Mesendoderm (in vitro differentiated cells): ENCODE measurements at regions not wholly inside any gene's neighbourhood (a gene's known extent, or its start where the extent isn't known, plus 50 kb on each side); places are given as distances from the start of the nearest gene placed in this dataset.

Experiments used
- DNase-seq: peaks from one replicate; pipeline ENCODE4 v3.0.0; 2013
- H2AK5ac ChIP-seq: 2 replicates; pipeline ENCODE4 v1.6.1; 2013; ENCODE audit warnings: low read length, inconsistent platforms
- H2BK120ac ChIP-seq: 2 replicates; pipeline ENCODE4 v1.6.1; 2013; ENCODE audit warnings: low read depth, mild to moderate bottlenecking, low read length, moderate library complexity, mixed read lengths
- H2BK15ac ChIP-seq: replicated peaks from 2 replicates; pipeline ENCODE4 v1.6.1; 2013; ENCODE audit warnings: low read depth, mild to moderate bottlenecking, moderate library complexity
- H2BK5ac ChIP-seq: 2 replicates; pipeline ENCODE4 v1.6.1; 2013; ENCODE audit warnings: low read length, inconsistent platforms
- H3K18ac ChIP-seq: 2 replicates; pipeline ENCODE4 v1.6.1; 2013; ENCODE audit warnings: mild to moderate bottlenecking, low read length, mixed read lengths
- H3K23ac ChIP-seq: one replicate; pipeline ENCODE4 v1.6.1; 2013; ENCODE audit warnings: low read length
- H3K27ac ChIP-seq: 2 replicates; pipeline ENCODE4 v1.5.1; 2013; ENCODE audit warnings: low read depth, mild to moderate bottlenecking, inconsistent platforms, low read length, moderate library complexity
- H3K27me3 ChIP-seq: 2 replicates; pipeline ENCODE4 v1.6.1; 2013; ENCODE audit warnings: low read length, control low read depth, mild to moderate bottlenecking, inconsistent platforms; ENCODE audit not compliant: insufficient read depth, poor library complexity
- H3K36me3 ChIP-seq: 2 replicates; pipeline ENCODE4 v1.6.1; 2013; ENCODE audit warnings: low read length, inconsistent platforms; ENCODE audit not compliant: control insufficient read depth, insufficient read depth
- H3K4ac ChIP-seq: one replicate; pipeline ENCODE4 v1.6.1; 2013; ENCODE audit warnings: low read depth, mild to moderate bottlenecking, low read length, moderate library complexity
- H3K4me1 ChIP-seq: 2 replicates; pipeline ENCODE4 v1.6.1; 2013; ENCODE audit warnings: low read depth, low read length, inconsistent platforms; ENCODE audit not compliant: control insufficient read depth
- H3K4me2 ChIP-seq: 2 replicates; pipeline ENCODE4 v1.6.1; 2013; ENCODE audit warnings: low read length
- H3K4me3 ChIP-seq: 2 replicates; pipeline ENCODE4 v1.5.1; 2013; ENCODE audit warnings: mild to moderate bottlenecking, low read length
- H3K56ac ChIP-seq: one replicate; pipeline ENCODE4 v1.6.1; 2013; ENCODE audit warnings: low read length
- H3K79me1 ChIP-seq: 2 replicates; pipeline ENCODE4 v1.6.1; 2013; ENCODE audit warnings: low read length, inconsistent platforms
- H3K79me2 ChIP-seq: 2 replicates; pipeline ENCODE4 v1.6.1; 2013; ENCODE audit warnings: mild to moderate bottlenecking, low read length; ENCODE audit not compliant: control insufficient read depth, insufficient read depth
- H3K9ac ChIP-seq: 2 replicates; pipeline ENCODE4 v1.6.1; 2013; ENCODE audit warnings: low read length, inconsistent platforms
- H4K5ac ChIP-seq: one replicate; pipeline ENCODE4 v1.6.1; 2013; ENCODE audit warnings: low read length
- H4K8ac ChIP-seq: one replicate; pipeline ENCODE4 v1.6.1; 2013; ENCODE audit warnings: low read depth, mild to moderate bottlenecking, control low read depth, low read length, moderate library complexity
- WGBS: extraction: QIAGEN DNeasy Blood & Tissue Kit; methylation state at CpG from one replicate; pipeline ENCODE4 v1.1.7; 2013; ENCODE audit warnings: low lambda C conversion rate, missing lambda C conversion rate; ENCODE audit not compliant: insufficient coverage; ENCODE audit errors: extremely low coverage; 5-methylcytosine and 5-hydroxymethylcytosine counted together

DNA sequence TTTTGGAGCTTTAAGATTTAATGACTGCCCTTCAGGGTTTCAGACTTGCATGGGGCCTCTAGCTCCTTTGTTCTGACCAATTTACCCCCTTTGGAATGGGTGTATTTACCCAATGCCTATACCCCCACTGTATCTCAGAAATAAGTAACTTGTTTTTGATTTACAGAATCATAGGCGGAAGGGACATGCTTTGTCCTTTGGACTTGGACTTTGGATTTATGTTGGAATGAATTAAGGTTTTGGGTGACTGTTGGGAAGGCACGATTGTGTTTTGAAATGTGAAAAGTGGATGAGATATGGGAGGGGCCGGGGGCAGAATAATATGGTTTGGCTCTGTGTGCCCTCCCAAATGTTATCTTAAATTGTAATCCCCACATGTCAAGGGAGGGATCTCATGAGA lies 1824.7 kb downstream of the PCDH7 start:
- H3K18ac ChIP-seq, result no peak overlapping the region
- no peak overlapping the region for H2BK15ac ChIP-seq
- no peak overlapping the region for H3K9ac ChIP-seq
- H3K56ac ChIP-seq, result no peak overlapping the region
- no peak overlapping the region for H3K23ac ChIP-seq
- H3K36me3 ChIP-seq, result no peaks in the 10 kb centered on the region
- H3K4ac ChIP-seq, result no peak overlapping the region
- H4K5ac ChIP-seq, result no peak overlapping the region
- H3K79me2 ChIP-seq, result no peaks in the 10 kb centered on the region
- H3K27me3 ChIP-seq, result no peaks in the 10 kb centered on the region
- DNase-seq, result no peak
- no CpG with 5 or more reads among the region's 3 CpGs for WGBS
- no peak overlapping the region for H3K27ac ChIP-seq
- H2AK5ac ChIP-seq, result no peak overlapping the region
- H2BK120ac ChIP-seq, result no peak overlapping the region
- no peaks in the 10 kb centered on the region for H3K79me1 ChIP-seq
- H3K4me2 ChIP-seq, result no peak overlapping the region
- H4K8ac ChIP-seq, result no peak overlapping the region
- no peaks in the 10 kb centered on the region for H3K4me1 ChIP-seq
- no peak overlapping the region for H3K4me3 ChIP-seq
- no peak overlapping the region for H2BK5ac ChIP-seq

DNA sequence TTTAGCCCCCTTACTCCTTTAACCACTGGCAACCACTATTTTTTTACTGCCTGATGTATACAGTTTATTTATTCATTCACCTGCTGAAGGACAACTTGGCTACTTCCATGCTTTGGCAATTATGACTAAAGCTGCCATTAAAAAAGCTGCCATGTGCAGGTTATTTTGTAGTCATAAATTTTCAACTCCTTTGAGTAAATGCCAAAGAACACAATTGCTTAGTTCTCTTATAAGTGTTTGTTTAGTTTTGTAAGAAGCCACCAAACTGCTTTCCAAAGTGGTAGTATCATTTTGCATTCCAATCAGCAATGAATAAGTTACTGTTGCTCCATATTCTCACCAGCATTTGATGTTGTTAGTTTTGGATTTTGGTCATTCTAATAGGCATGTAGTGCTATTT lies 1831.8 kb downstream of the PCDH7 start:
- Histone ChIP-seq H3K79me1 (no peaks in the 10 kb centered on the region), H4K5ac (no peak overlapping the region), H3K4ac (no peak overlapping the region), H2BK5ac (no peak overlapping the region), H3K4me2 (no peak overlapping the region), H3K56ac (no peak overlapping the region), H3K79me2 (no peaks in the 10 kb centered on the region), H3K27ac (no peak overlapping the region), H3K27me3 (no peaks in the 10 kb centered on the region), H3K4me1 (no peaks in the 10 kb centered on the region), H2AK5ac (no peak overlapping the region), H3K18ac (no peak overlapping the region), H4K8ac (no peak overlapping the region), H3K23ac (no peak overlapping the region), H3K9ac (no peak overlapping the region), H3K4me3 (no peak overlapping the region), H2BK120ac (no peak overlapping the region), H3K36me3 (no peaks in the 10 kb centered on the region), H2BK15ac (no peak overlapping the region)
- no peak for DNase-seq

DNA sequence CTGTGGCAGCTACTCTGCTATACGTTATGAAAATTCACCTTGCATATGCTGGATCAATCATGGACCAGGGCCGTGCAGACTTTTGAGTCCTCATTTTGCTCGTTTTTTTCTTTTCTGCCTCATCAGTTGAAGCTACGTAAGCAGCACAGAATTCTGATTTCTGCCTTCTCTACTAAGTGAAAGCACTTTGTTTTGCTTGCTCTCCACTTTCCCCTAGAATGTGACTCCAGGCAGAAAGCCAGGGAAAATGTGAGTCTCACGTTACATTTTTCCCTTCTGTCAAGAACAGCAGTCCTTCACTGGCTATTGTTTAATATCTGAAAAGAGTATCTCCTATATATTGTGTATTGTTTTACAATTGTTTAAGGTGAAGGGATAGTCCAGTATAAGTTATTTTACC lies 1840.1 kb downstream of the PCDH7 start:
- no peak for DNase-seq
- no peak overlapping the region for H2AK5ac ChIP-seq
- H4K5ac ChIP-seq, result no peak overlapping the region
- H3K79me2 ChIP-seq, result no peaks in the 10 kb centered on the region
- no peak overlapping the region for H3K4me2 ChIP-seq
- H3K9ac ChIP-seq, result no peak overlapping the region
- H2BK120ac ChIP-seq, result no peak overlapping the region
- no peak overlapping the region for H4K8ac ChIP-seq
- H2BK15ac ChIP-seq, result no peak overlapping the region
- WGBS, result no CpG with 5 or more reads among the region's 5 CpGs
- no peak overlapping the region for H3K4ac ChIP-seq
- H3K4me3 ChIP-seq, result no peak overlapping the region
- H3K27me3 ChIP-seq, result no peaks in the 10 kb centered on the region
- no peak overlapping the region for H3K27ac ChIP-seq
- H3K4me1 ChIP-seq, result no peaks in the 10 kb centered on the region
- no peak overlapping the region for H3K23ac ChIP-seq
- no peaks in the 10 kb centered on the region for H3K79me1 ChIP-seq
- H3K36me3 ChIP-seq, result no peaks in the 10 kb centered on the region
- H3K18ac ChIP-seq, result no peak overlapping the region
- no peak overlapping the region for H2BK5ac ChIP-seq
- no peak overlapping the region for H3K56ac ChIP-seq

DNA sequence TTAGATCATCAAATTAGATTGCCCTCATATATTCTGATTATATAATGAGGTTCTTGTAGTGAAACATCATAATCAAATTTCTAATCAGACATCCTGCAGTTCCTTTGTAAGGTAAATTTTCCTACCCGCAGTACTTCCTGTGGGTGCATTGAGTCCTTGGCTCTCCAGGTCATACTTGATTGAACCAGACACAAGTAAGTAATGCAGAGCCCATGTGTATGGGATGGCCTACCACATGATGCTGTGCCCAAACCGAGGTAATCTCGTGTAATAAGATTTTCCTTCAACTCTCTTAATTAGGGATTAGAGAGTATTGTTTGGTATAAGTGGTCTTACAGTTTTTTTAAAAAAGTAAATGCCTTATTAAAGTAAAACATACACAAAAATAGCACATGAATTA lies 1841.8 kb downstream of the PCDH7 start:
- H3K36me3 ChIP-seq, result no peaks in the 10 kb centered on the region
- no peak overlapping the region for H2BK120ac ChIP-seq
- no peak overlapping the region for H3K23ac ChIP-seq
- no peak overlapping the region for H3K4me2 ChIP-seq
- H3K27me3 ChIP-seq, result no peaks in the 10 kb centered on the region
- DNase-seq, result peak; percentile 9
- H4K8ac ChIP-seq, result no peak overlapping the region
- no peaks in the 10 kb centered on the region for H3K79me1 ChIP-seq
- WGBS, result no CpG with 5 or more reads among the region's 3 CpGs
- H2BK15ac ChIP-seq, result no peak overlapping the region
- no peak overlapping the region for H3K4ac ChIP-seq
- H3K9ac ChIP-seq, result no peak overlapping the region
- H3K4me1 ChIP-seq, result no peaks in the 10 kb centered on the region
- no peak overlapping the region for H4K5ac ChIP-seq
- H3K79me2 ChIP-seq, result no peaks in the 10 kb centered on the region
- no peak overlapping the region for H3K18ac ChIP-seq
- no peak overlapping the region for H3K4me3 ChIP-seq
- no peak overlapping the region for H3K27ac ChIP-seq
- no peak overlapping the region for H2AK5ac ChIP-seq
- no peak overlapping the region for H2BK5ac ChIP-seq
- H3K56ac ChIP-seq, result no peak overlapping the region

DNA sequence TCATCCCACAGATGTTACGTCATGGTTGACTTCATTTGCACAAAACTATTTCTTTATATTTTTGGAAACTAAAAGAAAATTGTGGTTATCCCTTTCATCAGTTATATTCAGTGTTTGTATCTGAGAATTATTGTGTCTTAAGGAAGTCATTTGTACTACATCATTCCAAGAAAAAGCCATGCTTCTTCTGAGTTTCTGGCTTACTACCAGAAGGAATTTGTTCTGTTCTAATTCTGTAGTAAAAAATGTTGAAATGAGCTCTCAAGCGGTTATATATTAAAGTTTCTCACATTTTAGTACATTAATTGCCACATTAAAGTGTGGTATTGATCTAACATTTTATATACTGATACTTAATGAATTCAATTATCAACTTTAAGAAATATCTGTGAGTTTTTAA lies 1844.5 kb downstream of the PCDH7 start:
- H2BK5ac ChIP-seq, result no peak overlapping the region
- H3K4me2 ChIP-seq, result no peak overlapping the region
- H2BK15ac ChIP-seq, result no peak overlapping the region
- H3K56ac ChIP-seq, result no peak overlapping the region
- no peaks in the 10 kb centered on the region for H3K36me3 ChIP-seq
- H3K79me2 ChIP-seq, result no peaks in the 10 kb centered on the region
- H3K9ac ChIP-seq, result no peak overlapping the region
- H3K27me3 ChIP-seq, result no peaks in the 10 kb centered on the region
- no peak overlapping the region for H3K18ac ChIP-seq
- no peak for DNase-seq
- no peak overlapping the region for H3K4me3 ChIP-seq
- 100% methylated on average over 1 of the region's 2 CpGs for WGBS
- H2AK5ac ChIP-seq, result no peak overlapping the region
- no peak overlapping the region for H2BK120ac ChIP-seq
- H3K4ac ChIP-seq, result no peak overlapping the region
- no peak overlapping the region for H4K5ac ChIP-seq
- no peak overlapping the region for H3K27ac ChIP-seq
- H4K8ac ChIP-seq, result no peak overlapping the region
- no peaks in the 10 kb centered on the region for H3K79me1 ChIP-seq
- no peaks in the 10 kb centered on the region for H3K4me1 ChIP-seq
- H3K23ac ChIP-seq, result no peak overlapping the region

DNA sequence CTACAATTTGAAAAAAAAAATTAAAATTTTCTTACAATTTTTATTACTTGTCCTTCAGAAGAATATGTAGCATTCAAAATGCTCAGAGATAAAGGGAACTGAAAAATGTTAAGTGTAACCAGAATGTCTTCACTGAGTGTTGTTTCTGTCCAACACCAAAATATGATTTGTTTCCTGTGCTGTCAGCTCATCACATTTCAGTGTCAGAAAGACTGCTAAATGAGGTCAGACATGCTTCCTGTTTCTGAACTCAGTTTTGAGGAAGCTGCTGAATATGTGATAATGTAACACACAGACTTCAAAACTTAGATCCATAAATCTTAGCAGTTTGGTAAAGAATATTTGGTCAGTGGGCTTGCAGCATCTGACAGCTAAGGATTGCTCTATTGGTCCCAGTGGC lies 1849.7 kb downstream of the PCDH7 start:
- Histone ChIP-seq H3K18ac (no peak overlapping the region), H4K8ac (no peak overlapping the region)
- DNase-seq, result no peak

More for the DNA sequence above, 1849.7 kb downstream of the PCDH7 start:
- Histone ChIP-seq H4K5ac (no peak overlapping the region), H2BK5ac (no peak overlapping the region), H3K4me3 (no peak overlapping the region), H3K36me3 (no peaks in the 10 kb centered on the region), H2BK15ac (no peak overlapping the region), H3K4me2 (no peak overlapping the region), H3K56ac (no peak overlapping the region), H3K9ac (no peak overlapping the region), H3K79me2 (no peaks in the 10 kb centered on the region), H2AK5ac (no peak overlapping the region), H3K4ac (no peak overlapping the region), H2BK120ac (no peak overlapping the region), H3K27me3 (no peaks in the 10 kb centered on the region), H3K27ac (no peak overlapping the region), H3K4me1 (no peaks in the 10 kb centered on the region), H3K79me1 (no peaks in the 10 kb centered on the region), H3K23ac (no peak overlapping the region)
